HEK293 (cell line): ENCODE measurements at regions not wholly inside any gene's neighbourhood (a gene's known extent, or its start where the extent isn't known, plus 50 kb on each side); places are given as distances from the start of the nearest gene placed in this dataset.

ENCODE experiments used
- CTCF ChIA-PET: fragments of 350-600 bp; formaldehyde crosslinking; extraction: SDS; loops from one replicate; lab custom pipeline; 2021; ENCODE audit warnings: antibody characterized with exemption; lab: Yijun Ruan, JAX
- POLR2A ChIA-PET: fragments of 300-600 bp; formaldehyde crosslinking; extraction: SDS; loops from one replicate; lab custom pipeline; 2020; ENCODE audit warnings: antibody characterized with exemption, inconsistent platforms; lab: Yijun Ruan, JAX
- H3K27ac ChIP-seq: fragments of 200-500 bp; sonication (Bioruptor generic); 2 replicates; pipeline ENCODE4 v1.5.1; 2014; ENCODE audit warnings: low read depth, low read length, control low read depth, inconsistent platforms; ENCODE audit errors: extremely low read depth
- H3K36me3 ChIP-seq, 2 experiments: fragments of 200-500 bp in 1 of 2; sonication (Bioruptor generic) in 1 of 2; 1 replicate in 1 of 2; 2 replicates in 1 of 2; pipeline ENCODE4 v1.5.1; 2014 to 2017; ENCODE audit warnings: inconsistent platforms in 2 of 2, low read length in 2 of 2; ENCODE audit not compliant: control insufficient read depth in 2 of 2, insufficient read depth in 1 of 2
- H3K4me1 ChIP-seq: fragments of 200-500 bp; sonication (Bioruptor generic); 2 replicates; pipeline ENCODE4 v1.5.1; 2014; ENCODE audit warnings: mild to moderate bottlenecking, low read length, inconsistent platforms; ENCODE audit not compliant: control insufficient read depth, insufficient read depth
- H3K4me3 ChIP-seq: 2 replicates; pipeline ENCODE4 v1.5.1; 2011; ENCODE audit warnings: low read depth, mild to moderate bottlenecking, control low read depth, low read length, moderate library complexity
- H3K9me3 ChIP-seq: fragments of 200-500 bp; sonication (Bioruptor generic); 2 replicates; pipeline ENCODE4 v1.5.1; 2014; ENCODE audit warnings: low read depth, low read length, inconsistent platforms; ENCODE audit not compliant: control insufficient read depth, insufficient read depth
- GLIS2 ChIP-seq: fragments of 450-650 bp; formaldehyde crosslinking; IDR thresholded peaks from 2 replicates; pipeline ENCODE4 v1.5.1; 2016; ENCODE audit warnings: missing biosample characterization, missing genetic modification characterization
- MZF1 ChIP-seq: fragments of 450-650 bp; formaldehyde crosslinking; IDR thresholded peaks from 2 replicates; pipeline ENCODE4 v1.5.1; 2017; ENCODE audit warnings: missing biosample characterization, missing genetic modification characterization, borderline replicate concordance
- PRDM1 ChIP-seq: fragments of 450-650 bp; formaldehyde crosslinking; IDR thresholded peaks from 2 replicates; pipeline ENCODE4; 2016; ENCODE audit warnings: missing biosample characterization, missing genetic modification characterization
- SP2 ChIP-seq: fragments of 450-650 bp; formaldehyde crosslinking; IDR thresholded peaks from 2 replicates; pipeline ENCODE4 v1.5.1; 2016; ENCODE audit warnings: missing biosample characterization, missing genetic modification characterization
- ZBTB20 ChIP-seq: fragments of 450-650 bp; formaldehyde crosslinking; IDR thresholded peaks from 2 replicates; pipeline ENCODE4 v1.5.1; 2016; ENCODE audit warnings: missing biosample characterization, missing genetic modification characterization
- ZIC2 ChIP-seq: fragments of 450-650 bp; formaldehyde crosslinking; IDR thresholded peaks from 2 replicates; pipeline ENCODE4 v1.5.1; 2016; ENCODE audit warnings: missing biosample characterization, missing genetic modification characterization
- ZNF211 ChIP-seq: fragments of 450-650 bp; formaldehyde crosslinking; IDR thresholded peaks from 2 replicates; pipeline ENCODE4 v1.5.1; 2016; ENCODE audit warnings: low read depth, missing biosample characterization, missing genetic modification characterization
- ZNF335 ChIP-seq: fragments of 450-650 bp; formaldehyde crosslinking; conservative IDR thresholded peaks from 2 replicates; pipeline ENCODE4 v1.5.1; 2016; ENCODE audit warnings: missing biosample characterization, missing genetic modification characterization
- ZNF404 ChIP-seq: fragments of 450-650 bp; formaldehyde crosslinking; IDR thresholded peaks from 2 replicates; pipeline ENCODE4 v1.5.1; 2017; ENCODE audit warnings: missing biosample characterization, missing genetic modification characterization
- ZNF433 ChIP-seq: fragments of 450-650 bp; formaldehyde crosslinking; IDR thresholded peaks from 2 replicates; pipeline ENCODE4 v1.5.1; 2016; ENCODE audit warnings: missing biosample characterization, missing genetic modification characterization, low read depth
- ZNF473 ChIP-seq: fragments of 450-650 bp; formaldehyde crosslinking; IDR thresholded peaks from 2 replicates; pipeline ENCODE4 v1.5.1; 2017; ENCODE audit warnings: missing biosample characterization, missing genetic modification characterization
- ZNF530 ChIP-seq: fragments of 450-650 bp; formaldehyde crosslinking; IDR thresholded peaks from 2 replicates; pipeline ENCODE4 v1.5.1; 2016; ENCODE audit warnings: low read depth, missing biosample characterization, missing genetic modification characterization
- ZNF548 ChIP-seq: fragments of 450-650 bp; formaldehyde crosslinking; IDR thresholded peaks from 2 replicates; pipeline ENCODE4 v1.5.1; 2016; ENCODE audit warnings: missing biosample characterization, missing genetic modification characterization
- ZNF561 ChIP-seq: fragments of 450-650 bp; IDR thresholded peaks from 2 replicates; pipeline ENCODE4 v1.5.1; 2018; ENCODE audit warnings: missing biosample characterization, missing genetic modification characterization, borderline replicate concordance
- ZNF600 ChIP-seq: fragments of 450-650 bp; formaldehyde crosslinking; IDR thresholded peaks from 2 replicates; pipeline ENCODE4 v1.5.1; 2016; ENCODE audit warnings: missing biosample characterization, missing genetic modification characterization
- ZNF658 ChIP-seq: fragments of 450-650 bp; formaldehyde crosslinking; IDR thresholded peaks from 2 replicates; pipeline ENCODE4; 2016; ENCODE audit warnings: missing biosample characterization, missing genetic modification characterization
- ZNF707 ChIP-seq: fragments of 450-650 bp; formaldehyde crosslinking; IDR thresholded peaks from 2 replicates; pipeline ENCODE4 v1.5.1; 2016; ENCODE audit warnings: missing biosample characterization, missing genetic modification characterization
- TF ChIP-seq, protein P1 (sequence below): fragments of 450-650 bp; formaldehyde crosslinking; IDR thresholded peaks from 2 replicates; pipeline ENCODE4 v1.5.1; 2016; ENCODE audit warnings: missing biosample characterization, missing genetic modification characterization, low read depth
- TF ChIP-seq, protein P2 (sequence below): fragments of 450-650 bp; formaldehyde crosslinking; IDR thresholded peaks from 2 replicates; pipeline ENCODE4 v1.5.1; 2016; ENCODE audit warnings: missing biosample characterization, missing genetic modification characterization

DNA sequence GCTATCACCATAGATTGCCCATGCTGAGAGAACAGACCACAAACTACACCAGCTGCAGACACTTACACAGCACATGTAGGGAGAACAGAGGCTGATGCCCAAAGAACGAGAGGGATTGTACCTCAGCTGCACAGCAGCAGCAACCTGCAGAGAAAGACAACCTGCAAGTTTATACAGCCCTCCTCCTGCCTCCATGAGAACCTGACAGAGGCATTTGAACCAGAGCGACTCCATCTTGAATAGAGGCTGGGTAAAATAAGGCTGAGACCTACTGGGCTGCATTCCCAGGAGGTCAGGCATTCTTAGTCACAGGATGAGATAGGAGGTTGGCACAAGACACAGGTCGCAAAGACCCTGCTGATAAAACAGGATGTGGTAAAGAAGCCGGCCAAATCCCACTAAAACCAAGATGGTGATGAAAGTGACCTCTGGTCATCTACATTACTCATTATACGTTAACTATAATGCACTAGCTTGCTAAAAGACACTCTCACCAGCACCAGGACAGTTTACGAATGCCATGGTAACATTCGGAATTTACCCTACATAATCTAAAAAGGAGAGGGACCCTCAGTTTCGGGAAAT, 262.4 kb upstream of the HMGA2 start:
- H3K36me3 ChIP-seq, result no peaks in the 10 kb centered on the region
- ChIA-PET POLR2A (no interaction called here), CTCF (interaction anchor here (2.2 kb wide), 1 partner anchor 41 kb away, joined by 8 read pairs; no protein-coding TSS in a partner anchor)
- no peak overlapping the region for H3K4me3 ChIP-seq
- 0 out of 2 replicates have a peak, but pooled peaks cover 4% of the 10 kb centered on the region for H3K4me1 ChIP-seq
- TF ChIP-seq GLIS2 (tag by site-specific recombination), result no peak
- TF ChIP-seq, protein P1, sequence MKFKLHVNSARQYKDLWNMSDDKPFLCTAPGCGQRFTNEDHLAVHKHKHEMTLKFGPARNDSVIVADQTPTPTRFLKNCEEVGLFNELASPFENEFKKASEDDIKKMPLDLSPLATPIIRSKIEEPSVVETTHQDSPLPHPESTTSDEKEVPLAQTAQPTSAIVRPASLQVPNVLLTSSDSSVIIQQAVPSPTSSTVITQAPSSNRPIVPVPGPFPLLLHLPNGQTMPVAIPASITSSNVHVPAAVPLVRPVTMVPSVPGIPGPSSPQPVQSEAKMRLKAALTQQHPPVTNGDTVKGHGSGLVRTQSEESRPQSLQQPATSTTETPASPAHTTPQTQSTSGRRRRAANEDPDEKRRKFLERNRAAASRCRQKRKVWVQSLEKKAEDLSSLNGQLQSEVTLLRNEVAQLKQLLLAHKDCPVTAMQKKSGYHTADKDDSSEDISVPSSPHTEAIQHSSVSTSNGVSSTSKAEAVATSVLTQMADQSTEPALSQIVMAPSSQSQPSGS (tag by site-specific recombination), result no peak
- TF ChIP-seq ZNF433 (tag by site-specific recombination), result no peak
- H3K9me3 ChIP-seq, result no peaks in the 10 kb centered on the region
- H3K27ac ChIP-seq, result no peak overlapping the region

DNA sequence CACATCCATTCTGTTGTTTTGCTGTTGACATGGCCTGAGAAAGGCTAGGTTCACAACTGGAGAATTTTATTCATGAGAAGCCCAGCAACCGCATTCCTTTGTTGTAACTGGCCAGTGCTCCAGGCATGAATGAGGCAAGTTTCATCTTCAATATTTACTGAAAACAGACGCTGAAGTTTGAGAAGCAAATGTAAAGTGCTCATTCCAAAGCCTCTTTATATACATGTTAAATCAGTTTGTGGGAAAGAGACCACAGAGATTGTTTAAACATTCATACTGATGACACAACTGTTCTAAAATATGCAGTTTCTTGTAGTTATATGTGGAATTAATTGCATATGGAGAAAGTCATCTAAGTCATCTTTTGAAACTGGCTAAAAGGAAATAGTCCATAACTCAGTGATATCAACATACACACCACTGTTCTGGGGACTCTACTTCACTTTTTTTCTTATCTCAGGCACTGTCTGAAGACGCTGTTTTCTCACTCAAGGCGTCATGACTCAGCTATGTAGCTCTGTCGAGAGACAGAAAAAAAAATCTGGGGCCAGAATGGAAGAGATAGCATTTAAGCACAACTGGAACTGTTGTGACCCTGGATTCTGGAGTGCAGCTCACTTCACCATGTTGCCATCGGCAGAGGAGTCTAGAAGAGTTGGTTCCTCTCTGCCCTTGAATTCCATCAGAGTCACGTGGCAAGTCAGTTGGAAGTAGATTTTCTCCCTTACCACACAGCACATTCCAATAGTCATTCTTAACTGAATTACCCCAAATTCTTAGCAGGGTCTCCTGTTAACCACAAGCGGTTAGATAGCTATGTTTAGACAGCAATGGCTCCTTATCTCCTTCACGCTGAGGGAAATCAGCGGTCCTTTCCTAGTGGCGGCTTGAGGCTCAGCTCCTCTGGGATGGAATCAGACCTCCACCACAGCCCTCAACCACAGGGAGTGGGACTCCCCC, 258.4 kb upstream of the HMGA2 start:
- CTCF ChIA-PET, result interaction anchor here (0.6 to 2.4 kb wide), 10 partner anchors 9 to 653 kb away, joined by 3 to 12 read pairs (median 4); no protein-coding TSS in a partner anchor

DNA sequence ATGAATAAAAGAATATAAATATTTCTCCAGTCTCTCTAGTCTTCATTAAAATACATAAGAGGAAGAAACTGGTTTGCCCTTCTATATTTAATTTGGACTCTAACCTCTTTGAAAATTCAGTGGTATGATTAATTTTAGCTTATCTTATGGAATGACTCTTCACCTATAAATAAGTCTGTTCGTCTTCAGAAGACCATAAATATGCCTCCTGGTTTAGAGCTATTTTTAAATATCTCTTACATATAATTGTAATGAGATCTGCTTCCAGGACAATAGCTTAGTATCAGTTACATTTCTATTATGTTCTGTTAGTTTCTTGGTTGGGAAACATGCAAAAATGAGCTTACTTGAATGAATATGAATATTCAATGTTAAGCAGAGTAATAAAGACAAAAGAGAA, 257.5 kb upstream of the HMGA2 start:
- Histone ChIP-seq H3K4me1 (0 out of 2 replicates have a peak, but pooled peaks cover 4% of the 10 kb centered on the region), H3K4me3 (no peak overlapping the region), H3K9me3 (no peaks in the 10 kb centered on the region), H3K36me3 (no peaks in the 10 kb centered on the region), H3K27ac (no peak overlapping the region)
- ChIA-PET POLR2A (no interaction called here), CTCF (interaction anchor here (0.7 to 2.4 kb wide), 7 partner anchors 10 to 654 kb away, joined by 3 to 12 read pairs (median 4); no protein-coding TSS in a partner anchor)
- TF ChIP-seq ZNF600 (tag by site-specific recombination) (no peak), MZF1 (no peak), ZNF561 (tag by site-specific recombination) (no peak), ZBTB20 (no peak), ZNF473 (tag by site-specific recombination) (no peak), ZNF658 (tag by site-specific recombination) (no peak), SP2 (tag by site-specific recombination) (no peak), PRDM1 (tag by site-specific recombination) (no peak), ZNF211 (tag by site-specific recombination) (no peak), ZNF530 (tag by site-specific recombination) (no peak), ZNF707 (no peak), ZNF404 (tag by site-specific recombination) (no peak)
- TF ChIP-seq, protein P2, sequence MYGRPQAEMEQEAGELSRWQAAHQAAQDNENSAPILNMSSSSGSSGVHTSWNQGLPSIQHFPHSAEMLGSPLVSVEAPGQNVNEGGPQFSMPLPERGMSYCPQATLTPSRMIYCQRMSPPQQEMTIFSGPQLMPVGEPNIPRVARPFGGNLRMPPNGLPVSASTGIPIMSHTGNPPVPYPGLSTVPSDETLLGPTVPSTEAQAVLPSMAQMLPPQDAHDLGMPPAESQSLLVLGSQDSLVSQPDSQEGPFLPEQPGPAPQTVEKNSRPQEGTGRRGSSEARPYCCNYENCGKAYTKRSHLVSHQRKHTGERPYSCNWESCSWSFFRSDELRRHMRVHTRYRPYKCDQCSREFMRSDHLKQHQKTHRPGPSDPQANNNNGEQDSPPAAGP, result no peak

More for the DNA sequence above, 258.4 kb upstream of the HMGA2 start:
- no peaks in the 10 kb centered on the region for H3K36me3 ChIP-seq
- no peaks in the 10 kb centered on the region for H3K9me3 ChIP-seq
- H3K4me3 ChIP-seq, result no peak overlapping the region
- peak; percentile 51 for TF ChIP-seq ZNF335 (tag by site-specific recombination)
- TF ChIP-seq ZNF548 (tag by site-specific recombination), result no peak
- peak; percentile 93 for TF ChIP-seq ZIC2 (tag by site-specific recombination)
- TF ChIP-seq, all 188 proteins: peak for 2
- POLR2A ChIA-PET, result no interaction called here
- H3K27ac ChIP-seq, result no peak overlapping the region
- 0 out of 2 replicates have a peak, but pooled peaks cover 4% of the 10 kb centered on the region for H3K4me1 ChIP-seq
